Muscle of arm (tissue), 1 donor: ENCODE measurements at regions not wholly inside any gene's neighbourhood (a gene's known extent, or its start where the extent isn't known, plus 50 kb on each side); places are given as distances from the start of the nearest gene placed in this dataset.

Source experiments
- DNase-seq: peaks from one replicate; pipeline ENCODE4 v3.0.0-alpha.2; 2013

DNA sequence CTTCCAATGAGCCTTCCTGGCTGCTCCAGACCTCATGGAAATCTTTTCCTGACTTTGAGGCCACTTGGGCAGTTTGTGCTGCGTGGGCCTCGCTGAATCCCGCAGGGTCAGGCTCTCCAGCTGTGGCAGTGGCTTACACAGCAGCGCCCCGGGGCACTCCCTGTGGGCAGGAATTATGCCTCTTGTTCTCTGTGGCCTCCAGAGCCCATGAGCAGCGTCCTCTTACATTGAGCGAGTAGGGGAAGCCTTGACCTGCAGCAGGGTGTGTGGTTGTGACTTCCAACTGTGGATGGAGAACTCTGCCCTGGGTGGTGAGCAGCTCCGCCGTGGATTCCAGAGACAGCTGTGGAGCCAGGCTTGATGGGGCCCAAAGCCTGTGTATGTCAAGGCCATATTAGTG lies 180.8 kb downstream of the GLI2 start:
- DNase-seq: no peak

GRCh38 chr2:120917886-120918285 lies 182.2 kb downstream of the GLI2 start:
- no peak for DNase-seq

DNA sequence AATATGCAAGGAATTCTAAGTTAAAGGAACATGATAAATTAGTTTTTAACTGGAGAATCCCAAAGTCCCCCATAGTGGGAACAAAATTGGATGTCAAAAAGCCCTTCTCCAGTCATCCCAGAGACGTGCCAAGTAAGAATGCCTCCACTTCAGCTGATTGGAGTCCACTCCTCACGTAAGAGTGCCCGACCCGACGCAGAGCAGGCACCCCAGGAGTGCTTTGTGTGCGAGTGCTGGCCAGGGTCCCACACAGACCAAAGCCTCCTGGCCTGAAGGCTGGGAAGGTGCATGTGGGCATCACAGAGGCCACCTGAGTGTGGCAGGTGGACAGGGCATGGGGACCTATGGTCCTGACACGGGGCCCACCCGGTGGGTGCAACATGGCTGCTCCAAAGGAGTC lies 183.5 kb downstream of the GLI2 start:
- DNase-seq: no peak

DNA sequence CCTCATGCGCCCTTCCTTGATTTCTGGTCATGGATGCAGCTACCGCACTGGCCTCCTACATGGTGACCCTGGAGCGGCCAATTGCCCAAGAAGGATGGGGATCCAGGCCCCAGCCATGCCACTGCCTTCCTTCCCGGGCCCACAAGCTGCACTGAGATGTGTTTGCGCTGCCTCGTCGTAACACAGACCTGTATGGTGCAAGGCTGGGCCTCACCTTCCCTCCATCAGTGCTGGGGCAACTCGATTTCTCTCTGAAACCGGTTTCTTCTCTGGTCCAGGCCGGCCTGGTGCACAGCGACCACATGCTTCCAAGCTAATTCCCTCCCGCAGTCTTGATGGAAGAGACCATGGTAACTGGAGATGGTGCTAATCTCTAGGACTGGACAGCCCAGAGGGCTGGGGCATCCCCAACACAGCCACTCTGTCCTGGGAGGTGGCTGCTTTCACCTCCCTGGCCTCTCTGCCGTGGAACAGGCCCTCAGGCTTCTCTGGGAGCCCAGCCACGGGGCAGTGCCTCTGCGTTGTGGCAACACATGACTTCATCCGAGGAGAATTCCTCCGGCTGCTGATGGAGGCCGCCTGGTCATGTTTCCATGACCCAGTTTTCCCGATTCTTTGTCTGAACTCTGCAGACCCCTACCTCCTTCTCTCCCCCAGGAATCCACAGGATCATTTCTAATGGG lies 184.2 kb downstream of the GLI2 start:
- no peak for DNase-seq

- no peak for DNase-seq
Observed at GRCh38 chr2:120920454-120921148, 184.9 kb downstream of the GLI2 start.

- DNase-seq: no peak
Observed at GRCh38 chr2:120921457-120921856, 185.8 kb downstream of the GLI2 start.

GRCh38 chr2:120922571-120923332 lies 187.1 kb downstream of the GLI2 start:
- no peak for DNase-seq

- no peak for DNase-seq
Observed at GRCh38 chr2:120923426-120923825, 187.8 kb downstream of the GLI2 start.

DNA sequence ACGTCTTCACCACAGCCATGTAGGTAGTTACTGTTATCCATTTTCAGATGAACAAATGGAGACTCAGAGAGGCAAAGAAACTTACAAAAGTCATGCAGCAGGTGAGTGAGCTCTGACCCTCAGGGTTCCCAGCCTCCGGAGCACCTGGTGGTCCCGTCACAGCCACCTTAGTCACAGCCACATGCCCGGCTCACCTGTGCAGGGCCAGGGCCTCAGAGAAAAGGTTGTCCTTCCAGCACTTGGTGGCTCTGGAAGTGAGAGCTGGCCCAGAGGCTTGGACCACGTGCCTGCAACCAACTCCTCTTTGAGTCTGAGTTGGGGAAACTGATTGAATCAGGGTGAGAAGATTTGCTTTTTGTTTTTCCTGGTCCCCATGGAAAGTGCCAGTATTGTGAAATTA lies 189.3 kb downstream of the GLI2 start:
- no peak for DNase-seq

DNA sequence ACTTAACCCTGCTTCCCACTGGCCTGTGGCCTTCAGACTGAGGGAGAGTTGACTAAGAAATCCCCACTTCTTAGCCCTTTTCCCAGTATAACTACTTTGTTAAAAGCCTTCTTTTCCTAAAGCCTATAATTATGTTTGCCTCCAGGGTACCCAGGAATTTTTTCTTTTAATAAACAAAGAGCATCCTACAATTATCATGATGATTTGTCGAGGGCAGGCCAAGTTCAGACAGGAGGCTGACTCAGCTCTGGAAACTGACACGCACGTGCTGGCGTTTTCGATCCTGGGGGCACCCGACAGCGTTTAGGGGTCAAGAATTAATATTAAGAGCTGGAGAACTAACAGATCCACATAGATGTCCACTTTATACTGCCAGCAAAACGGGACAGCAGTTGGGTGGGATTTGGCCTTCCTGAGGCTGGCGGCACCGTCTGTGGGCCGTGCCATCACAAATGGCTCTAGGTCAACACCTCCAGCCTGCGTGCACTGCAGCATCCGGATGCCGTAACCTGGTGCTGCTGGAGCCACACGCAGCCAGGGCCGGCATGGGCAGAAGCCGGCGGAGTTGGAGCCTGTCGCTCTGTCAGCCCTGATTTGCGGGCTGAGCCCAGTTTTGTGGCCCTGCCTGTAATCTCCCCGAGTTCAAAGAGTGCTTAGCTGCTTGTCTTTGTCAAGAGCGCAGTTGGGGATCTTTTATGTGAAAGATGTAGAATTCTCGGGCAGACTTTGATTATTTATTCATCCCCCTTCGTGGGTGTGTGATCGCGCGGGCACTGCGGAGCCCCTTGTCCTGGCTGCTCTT lies 191.0 kb downstream of the GLI2 start:
- no peak for DNase-seq

- DNase-seq: no peak
Observed at GRCh38 chr2:120927265-120927628, 191.6 kb downstream of the GLI2 start.

DNA sequence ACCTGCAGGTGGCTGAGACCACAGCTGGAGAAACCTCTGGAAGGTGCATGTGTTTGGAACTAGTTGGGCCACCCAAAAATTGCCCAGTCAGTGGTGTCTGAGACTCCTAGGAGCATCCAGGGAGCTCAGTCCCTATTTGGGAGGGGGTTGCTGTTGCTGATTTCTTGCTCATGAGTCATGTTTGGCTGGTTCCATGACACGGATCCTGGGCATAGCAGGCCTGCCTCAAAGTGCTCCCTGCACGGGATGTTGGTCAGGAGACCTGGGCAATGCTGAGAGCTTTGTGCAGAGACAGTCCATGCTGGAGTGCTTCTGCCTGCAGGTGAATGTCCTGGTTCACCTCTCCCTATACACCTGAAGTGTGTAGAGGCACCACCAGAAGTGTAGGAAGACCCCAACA lies 194.2 kb downstream of the GLI2 start:
- DNase-seq: no peak

DNA sequence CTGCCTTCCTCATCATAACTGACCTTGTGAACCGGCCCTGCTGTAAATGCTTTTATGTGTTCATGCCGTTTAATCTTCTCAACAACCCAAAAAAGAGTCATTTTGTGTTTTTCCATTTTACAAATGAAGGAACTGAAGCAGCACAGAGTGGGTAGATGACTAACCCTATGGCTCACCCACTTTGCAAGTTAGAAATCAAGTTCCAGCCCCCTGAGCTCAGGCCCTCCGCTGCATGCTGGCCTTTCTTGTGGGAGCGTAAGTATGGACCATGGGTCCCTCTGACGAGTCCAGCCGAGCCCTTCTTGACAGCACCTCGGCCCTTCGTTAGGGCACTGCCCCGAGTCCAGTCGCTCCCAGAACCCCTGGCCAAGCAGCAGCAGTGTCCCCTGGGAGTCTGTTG lies 194.6 kb downstream of the GLI2 start:
- DNase-seq: no peak

GRCh38 chr2:120930864-120931263 lies 195.2 kb downstream of the GLI2 start:
- DNase-seq: no peak

DNA sequence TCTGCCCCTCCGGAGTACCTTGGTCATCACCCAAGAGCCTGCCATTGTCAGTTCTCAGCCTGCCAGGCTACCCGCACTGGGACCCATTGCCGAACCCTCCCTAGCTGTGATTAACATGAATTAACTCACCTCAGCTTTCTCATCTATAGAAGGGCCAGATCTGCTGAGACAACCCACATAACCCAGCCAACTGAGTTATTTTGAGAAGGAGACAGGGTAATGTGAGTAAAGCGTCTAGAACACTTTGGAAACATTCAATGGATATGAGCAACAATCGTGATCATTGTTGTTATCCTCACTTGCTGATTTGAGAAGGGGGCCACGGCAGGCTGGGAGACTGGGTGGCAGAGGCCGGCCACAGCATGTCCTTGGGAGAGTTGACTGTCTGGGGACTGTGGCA lies 196.8 kb downstream of the GLI2 start:
- no peak for DNase-seq

DNA sequence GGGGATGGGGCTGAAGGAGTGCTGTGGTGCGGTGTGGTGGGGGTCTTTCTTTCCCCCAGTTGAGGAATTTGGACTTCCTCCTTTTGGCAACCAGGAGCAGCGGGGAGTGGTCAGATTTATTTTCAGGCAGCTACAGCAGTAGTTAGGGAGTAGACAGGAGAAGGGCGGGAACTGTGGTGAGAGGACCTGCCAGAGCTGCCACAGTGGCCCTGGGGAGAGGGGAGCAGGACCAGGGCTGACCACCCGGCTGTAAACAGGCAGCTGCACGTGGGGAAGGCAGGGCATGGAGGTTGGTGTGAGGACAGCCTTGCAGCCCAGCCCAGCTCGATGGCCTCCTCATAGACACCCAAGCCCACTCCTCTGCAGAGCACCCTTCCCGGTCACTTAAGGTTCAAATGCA lies 197.2 kb downstream of the GLI2 start:
- DNase-seq: no peak

GRCh38 chr2:120933693-120934573 lies 198.3 kb downstream of the GLI2 start:
- DNase-seq: no peak

GRCh38 chr2:120934574-120935338 lies 199.1 kb downstream of the GLI2 start:
- no peak for DNase-seq

- no peak for DNase-seq
Observed at GRCh38 chr2:120935339-120936313, 200.0 kb downstream of the GLI2 start.
